ENCODE measurements at regions not wholly inside any gene's neighbourhood (a gene's known extent, or its start where the extent isn't known, plus 50 kb on each side); places are given as distances from the start of the nearest gene placed in this dataset.

GRCh38 chr15:62469478-62469873 lies 304.4 kb upstream of the C2CD4B start:
- DNase-seq (ENCODE audit: low read depth in 2 of 2) = no peak

GRCh38 chr15:62469874-62470688 lies 305.0 kb upstream of the C2CD4B start:
- DNase-seq (ENCODE audit: low read depth in 2 of 2) = no peak

- no peak for DNase-seq (ENCODE audit: low read depth in 2 of 2)
Observed at GRCh38 chr15:62472616-62473299, 307.7 kb upstream of the C2CD4B start.

GRCh38 chr15:62474021-62474770 lies 309.1 kb upstream of the C2CD4B start:
- DNase-seq (ENCODE audit: low read depth in 2 of 2) = no peak

- DNase-seq (ENCODE audit: low read depth in 2 of 2) = no peak
Observed at GRCh38 chr15:62474771-62475124, 309.7 kb upstream of the C2CD4B start.

- DNase-seq (ENCODE audit: low read depth in 2 of 2) = no peak
Observed at GRCh38 chr15:62475591-62475990, 310.5 kb upstream of the C2CD4B start.

GRCh38 chr15:62476163-62476562 lies 311.1 kb upstream of the C2CD4B start:
- DNase-seq (ENCODE audit: low read depth in 2 of 2) = no peak

GRCh38 chr15:62477929-62478328 lies 312.8 kb upstream of the C2CD4B start:
- DNase-seq (ENCODE audit: low read depth in 2 of 2) = no peak

- peak; percentile 2 to 22 for DNase-seq (ENCODE audit: low read depth in 2 of 2)
Observed at GRCh38 chr15:62482785-62483429, 317.8 kb upstream of the C2CD4B start.

- no peak for DNase-seq (ENCODE audit: low read depth in 2 of 2)
Observed at GRCh38 chr15:62483814-62484213, 318.7 kb upstream of the C2CD4B start.

GRCh38 chr15:62485170-62485720 lies 320.2 kb upstream of the C2CD4B start:
- DNase-seq (ENCODE audit: low read depth in 2 of 2) = no peak

- no peak for DNase-seq (ENCODE audit: low read depth in 2 of 2)
Observed at GRCh38 chr15:62486041-62486440, 321.0 kb upstream of the C2CD4B start.

GRCh38 chr15:62488387-62488786 lies 323.3 kb upstream of the C2CD4B start:
- DNase-seq (ENCODE audit: low read depth in 2 of 2) = no peak

- no peak for DNase-seq (ENCODE audit: low read depth in 2 of 2)
Observed at GRCh38 chr15:62491642-62492041, 326.6 kb upstream of the C2CD4B start.

GRCh38 chr15:62492900-62493299 lies 327.8 kb upstream of the C2CD4B start:
- no peak for DNase-seq (ENCODE audit: low read depth in 2 of 2)

- DNase-seq (ENCODE audit: low read depth in 2 of 2) = no peak
Observed at GRCh38 chr15:62494197-62494596, 329.1 kb upstream of the C2CD4B start.

- no peak for DNase-seq (ENCODE audit: low read depth in 2 of 2)
Observed at GRCh38 chr15:62495670-62496614, 330.9 kb upstream of the C2CD4B start.

GRCh38 chr15:62497356-62497755 lies 332.3 kb upstream of the C2CD4B start:
- DNase-seq (ENCODE audit: low read depth in 2 of 2) = no peak

- no peak for DNase-seq (ENCODE audit: low read depth in 2 of 2)
Observed at GRCh38 chr15:62498278-62498677, 333.2 kb upstream of the C2CD4B start.

- no peak for DNase-seq (ENCODE audit: low read depth in 2 of 2)
Observed at GRCh38 chr15:62498712-62499111, 333.6 kb upstream of the C2CD4B start.

- no peak for DNase-seq (ENCODE audit: low read depth in 2 of 2)
Observed at GRCh38 chr15:62500325-62500724, 335.2 kb upstream of the C2CD4B start.
